ENCODE measurements at regions not wholly inside any gene's neighbourhood (a gene's known extent, or its start where the extent isn't known, plus 50 kb on each side); places are given as distances from the start of the nearest gene placed in this dataset.

GRCh38 chr4:156173486-156173885 lies 219.8 kb upstream of the CTSO start:
- no peak for TF ChIP-seq CTCF (IDR thresholded peaks at IDR 0.05)
- TF ChIP-seq POLR2A (IDR thresholded peaks at IDR 0.05) = no peak
